Esophagus squamous epithelium (tissue), 4 donors: ENCODE measurements at regions not wholly inside any gene's neighbourhood (a gene's known extent, or its start where the extent isn't known, plus 50 kb on each side); places are given as distances from the start of the nearest gene placed in this dataset.

ENCODE experiments used
- POLR2A ChIP-seq, 4 donors: fragments of 450-650 bp; IDR thresholded peaks; one replicate each; pipeline ENCODE4 v1.6.1; 2017; ENCODE audit warnings: antibody characterized with exemption in 4 of 4, mild to moderate bottlenecking in 4 of 4, moderate library complexity in 3 of 4
- TF ChIP-seq, protein P1 (sequence below), 6 experiments: fragments of 450-650 bp in 4 of 6; fragments of 200-600 bp in 2 of 6; sonication (generic) in 2 of 6; IDR thresholded peaks; one replicate each; pipeline ENCODE4 v1.5.1; 2016 to 2019; ENCODE audit warnings: antibody characterized with exemption in 6 of 6, mild to moderate bottlenecking in 4 of 6, moderate library complexity in 4 of 6

DNA sequence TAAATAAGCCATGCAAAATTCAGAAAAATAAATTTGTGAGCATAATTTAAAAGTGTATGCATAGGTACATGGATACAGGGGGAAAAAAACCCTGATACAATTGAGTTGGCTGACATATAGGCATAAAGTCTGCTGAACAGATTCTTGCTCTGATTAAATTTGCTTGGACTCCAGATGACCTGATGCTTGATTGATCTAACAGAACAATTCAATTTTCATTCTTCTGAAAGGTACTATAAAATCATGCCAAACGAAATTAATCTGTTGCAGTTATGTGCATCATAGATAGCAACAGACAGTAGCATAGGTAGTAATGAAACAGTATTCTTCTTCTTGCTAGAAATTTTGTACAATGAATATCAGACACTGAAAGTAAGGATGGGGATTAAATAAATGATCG, 578.2 kb upstream of the SLITRK6 start:
- TF ChIP-seq, protein P1, sequence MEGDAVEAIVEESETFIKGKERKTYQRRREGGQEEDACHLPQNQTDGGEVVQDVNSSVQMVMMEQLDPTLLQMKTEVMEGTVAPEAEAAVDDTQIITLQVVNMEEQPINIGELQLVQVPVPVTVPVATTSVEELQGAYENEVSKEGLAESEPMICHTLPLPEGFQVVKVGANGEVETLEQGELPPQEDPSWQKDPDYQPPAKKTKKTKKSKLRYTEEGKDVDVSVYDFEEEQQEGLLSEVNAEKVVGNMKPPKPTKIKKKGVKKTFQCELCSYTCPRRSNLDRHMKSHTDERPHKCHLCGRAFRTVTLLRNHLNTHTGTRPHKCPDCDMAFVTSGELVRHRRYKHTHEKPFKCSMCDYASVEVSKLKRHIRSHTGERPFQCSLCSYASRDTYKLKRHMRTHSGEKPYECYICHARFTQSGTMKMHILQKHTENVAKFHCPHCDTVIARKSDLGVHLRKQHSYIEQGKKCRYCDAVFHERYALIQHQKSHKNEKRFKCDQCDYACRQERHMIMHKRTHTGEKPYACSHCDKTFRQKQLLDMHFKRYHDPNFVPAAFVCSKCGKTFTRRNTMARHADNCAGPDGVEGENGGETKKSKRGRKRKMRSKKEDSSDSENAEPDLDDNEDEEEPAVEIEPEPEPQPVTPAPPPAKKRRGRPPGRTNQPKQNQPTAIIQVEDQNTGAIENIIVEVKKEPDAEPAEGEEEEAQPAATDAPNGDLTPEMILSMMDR (IDR thresholded peaks at IDR 0.05) = no peak
- TF ChIP-seq POLR2A (IDR thresholded peaks at IDR 0.05) = no peak
